ENCODE measurements at regions not wholly inside any gene's neighbourhood (a gene's known extent, or its start where the extent isn't known, plus 50 kb on each side); places are given as distances from the start of the nearest gene placed in this dataset.

DNA sequence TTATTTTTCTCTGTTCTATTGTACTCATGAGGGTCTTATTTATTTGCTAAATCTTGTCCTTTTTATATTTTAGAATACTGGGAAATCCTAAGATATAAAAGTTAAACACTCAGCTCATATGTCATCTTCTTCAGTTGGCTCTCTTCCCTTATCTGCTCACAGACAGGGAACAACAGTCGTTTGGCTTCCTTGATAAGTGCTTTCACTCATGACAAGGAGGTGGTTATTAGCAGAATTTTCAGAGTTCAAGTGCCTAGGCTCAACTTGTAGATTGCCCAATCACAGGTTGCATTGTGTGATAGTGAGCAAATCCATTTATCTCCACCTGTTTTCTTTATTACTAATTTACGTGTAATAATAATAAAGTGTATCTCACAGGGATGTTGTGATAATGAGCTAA lies 620.3 kb upstream of the PCDH20 start:
- Mint-ChIP-seq H3K27me3 (ENCODE audit: low read depth) (no peaks in the 10 kb centered on the region), H3K36me3 (ENCODE audit: insufficient read depth in 1 of 3, low read depth in 3 of 3) (no peaks in the 10 kb centered on the region), H3K4me3 (no peak overlapping the region), H3K4me1 (no peaks in the 10 kb centered on the region), H3K27ac (no peak overlapping the region), H3K9me3 (no peaks in the 10 kb centered on the region)
- Histone ChIP-seq H4K8ac (replicated peaks; ENCODE audit: insufficient read length, low read depth, low read length) (no peak overlapping the region), H2BK120ac (ENCODE audit: low read depth, low read length, poor library complexity, severe bottlenecking) (no peak overlapping the region), H4K5ac (ENCODE audit: insufficient read length, low read depth, low read length) (no peak overlapping the region), H3K23me2 (ENCODE audit: insufficient read length, low read depth, low read length, poor library complexity, severe bottlenecking) (no peaks in the 10 kb centered on the region), H4K91ac (ENCODE audit: insufficient read length, low read depth, low read length) (no peak overlapping the region), H2AFZ (ENCODE audit: low read length) (no peak overlapping the region), H2AK5ac (ENCODE audit: insufficient read length, low read length) (no peak overlapping the region), H2BK20ac (ENCODE audit: low read depth, low read length, poor library complexity, severe bottlenecking) (no peak overlapping the region), H3K4me2 (ENCODE audit: insufficient read depth, insufficient read length, low read length) (no peak overlapping the region), H3K27ac (ENCODE audit: insufficient read length, low read depth, low read length) (no peak overlapping the region), H3K9ac (ENCODE audit: extremely low read depth, insufficient read length, low read length) (no peak overlapping the region), H3K56ac (ENCODE audit: insufficient read length, low read depth, low read length) (no peak overlapping the region), H3K4ac (ENCODE audit: low read depth, low read length) (no peak overlapping the region), H3K27me3 (ENCODE audit: insufficient read depth, low read length) (no peaks in the 10 kb centered on the region), H3K23ac (ENCODE audit: insufficient read length, low read depth, low read length) (no peak overlapping the region), H3T11ph (ENCODE audit: low read length) (no peak overlapping the region), H2BK5ac (ENCODE audit: insufficient read length, low read length) (no peak overlapping the region), H3K79me1 (ENCODE audit: insufficient read depth, low read depth, low read length, poor library complexity, severe bottlenecking) (no peaks in the 10 kb centered on the region), H3K18ac (ENCODE audit: insufficient read length, low read depth, low read length) (no peak overlapping the region), H3K4me1 (ENCODE audit: insufficient read depth, low read length) (no peaks in the 10 kb centered on the region), H2BK12ac (ENCODE audit: insufficient read length, low read depth, low read length) (no peak overlapping the region), H3K14ac (ENCODE audit: insufficient read depth, low read length) (no peak overlapping the region), H3K9me3 (ENCODE audit: control insufficient read depth, low read depth, low read length) (no peaks in the 10 kb centered on the region), H4K20me1 (ENCODE audit: control insufficient read depth, insufficient read depth, insufficient read length) (no peaks in the 10 kb centered on the region), H3K79me2 (ENCODE audit: insufficient read depth, low read length) (no peaks in the 10 kb centered on the region), H2BK15ac (ENCODE audit: low read depth, low read length) (no peak overlapping the region)
- no peak for DNase-seq
- no CpG with 5 or more reads among the region's 2 CpGs for WGBS (ENCODE audit: extremely low coverage, insufficient read length, low lambda C conversion rate)
- TF ChIP-seq, protein P1, sequence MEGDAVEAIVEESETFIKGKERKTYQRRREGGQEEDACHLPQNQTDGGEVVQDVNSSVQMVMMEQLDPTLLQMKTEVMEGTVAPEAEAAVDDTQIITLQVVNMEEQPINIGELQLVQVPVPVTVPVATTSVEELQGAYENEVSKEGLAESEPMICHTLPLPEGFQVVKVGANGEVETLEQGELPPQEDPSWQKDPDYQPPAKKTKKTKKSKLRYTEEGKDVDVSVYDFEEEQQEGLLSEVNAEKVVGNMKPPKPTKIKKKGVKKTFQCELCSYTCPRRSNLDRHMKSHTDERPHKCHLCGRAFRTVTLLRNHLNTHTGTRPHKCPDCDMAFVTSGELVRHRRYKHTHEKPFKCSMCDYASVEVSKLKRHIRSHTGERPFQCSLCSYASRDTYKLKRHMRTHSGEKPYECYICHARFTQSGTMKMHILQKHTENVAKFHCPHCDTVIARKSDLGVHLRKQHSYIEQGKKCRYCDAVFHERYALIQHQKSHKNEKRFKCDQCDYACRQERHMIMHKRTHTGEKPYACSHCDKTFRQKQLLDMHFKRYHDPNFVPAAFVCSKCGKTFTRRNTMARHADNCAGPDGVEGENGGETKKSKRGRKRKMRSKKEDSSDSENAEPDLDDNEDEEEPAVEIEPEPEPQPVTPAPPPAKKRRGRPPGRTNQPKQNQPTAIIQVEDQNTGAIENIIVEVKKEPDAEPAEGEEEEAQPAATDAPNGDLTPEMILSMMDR (conservative IDR thresholded peaks at IDR 0.05) = no peak
